HG03060 (cell line): ENCODE measurements at regions not wholly inside any gene's neighbourhood (a gene's known extent, or its start where the extent isn't known, plus 50 kb on each side); places are given as distances from the start of the nearest gene placed in this dataset.
"Not testable (repeated sequence)": the region's sequence is repeated elsewhere in the genome, so short reads cannot be mapped to it uniquely, and the experiment has no call there.

Experiments used
- ATAC-seq: cut with Tn5 transposase; IDR thresholded peaks from one replicate; pipeline ENCODE4 v1.9.1; 2021; ENCODE audit warnings: low read depth, moderate number of reproducible peaks; ENCODE audit not compliant: unreplicated experiment

DNA sequence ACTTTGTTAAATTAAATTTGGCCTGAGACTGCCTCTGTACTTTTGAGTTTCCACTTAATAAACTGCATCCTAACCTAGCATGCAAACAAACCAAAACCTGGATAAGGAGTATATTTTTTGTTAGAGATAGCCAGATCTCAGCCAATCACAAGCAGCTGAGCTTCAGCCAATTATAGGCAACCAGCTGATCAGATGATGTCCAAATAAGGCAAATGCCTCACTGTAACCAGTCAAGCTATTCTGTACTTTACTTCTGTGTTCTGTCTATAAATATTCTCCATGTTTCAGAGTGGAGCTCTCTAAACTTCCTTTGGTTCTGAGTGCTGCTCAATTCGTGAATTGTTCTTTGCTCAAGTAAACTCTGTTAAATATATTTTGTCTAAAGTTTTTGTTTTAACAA is 194.6 kb upstream of the RGS17 start:
- no peak for ATAC-seq

DNA sequence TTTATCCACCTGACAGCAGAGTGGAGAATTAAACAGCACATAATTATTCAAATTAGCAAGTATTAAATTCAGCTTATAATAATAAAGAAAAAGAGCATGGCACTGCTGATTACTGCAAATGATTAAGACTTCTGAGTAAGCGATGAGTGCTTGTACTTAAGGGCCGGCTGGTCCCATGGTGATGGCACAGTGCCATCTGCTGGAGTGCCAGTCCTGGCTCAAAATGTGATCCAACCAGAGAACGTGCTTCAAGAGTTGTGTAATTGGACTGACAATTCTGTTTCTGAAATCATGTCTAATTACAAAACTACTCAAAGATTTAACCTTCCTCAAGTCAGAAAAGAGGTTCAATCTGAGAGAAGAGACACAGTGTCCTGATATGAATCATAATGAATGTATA is 181.6 kb upstream of the RGS17 start:
- no peak for ATAC-seq

DNA sequence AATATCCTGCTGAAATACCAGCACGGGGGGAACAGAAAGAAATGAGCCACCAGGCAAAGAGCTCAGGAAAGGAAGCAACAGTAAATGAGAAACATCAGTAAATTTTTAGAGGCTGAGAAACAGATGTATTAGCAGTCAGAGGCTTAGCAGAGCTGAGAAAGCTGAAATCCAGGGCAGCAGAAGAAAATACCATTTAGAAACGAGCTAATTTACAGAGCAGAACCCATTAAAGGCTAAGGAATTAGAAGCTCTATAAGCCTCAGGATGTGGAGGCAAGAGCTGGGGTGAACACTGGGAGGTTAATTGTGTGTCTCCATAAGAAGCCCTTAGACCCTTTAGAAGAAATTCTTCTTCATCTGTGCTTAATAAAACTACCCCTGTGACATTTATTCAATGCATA is 178.6 kb upstream of the RGS17 start:
- no peak for ATAC-seq

DNA sequence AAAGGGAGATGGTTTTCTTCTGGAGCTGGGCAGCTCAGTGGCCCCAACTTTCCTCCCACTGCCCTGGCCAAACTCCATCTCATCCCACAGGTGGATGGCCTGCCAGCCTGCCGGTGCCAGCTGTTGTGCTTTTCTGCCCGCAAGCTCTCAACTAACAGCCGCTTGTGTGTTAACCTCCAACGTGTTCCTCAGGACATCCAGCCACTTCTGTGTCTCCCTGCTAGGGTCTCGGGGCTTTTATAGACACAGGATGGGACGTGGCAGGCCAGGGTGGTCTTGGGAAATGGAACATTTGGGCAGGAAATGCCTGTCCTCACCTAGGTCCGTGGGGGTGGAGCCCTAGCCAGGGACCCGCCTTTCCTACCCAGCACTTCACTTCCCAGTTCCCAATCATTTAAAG is 171.1 kb upstream of the RGS17 start:
- ATAC-seq = no peak

DNA sequence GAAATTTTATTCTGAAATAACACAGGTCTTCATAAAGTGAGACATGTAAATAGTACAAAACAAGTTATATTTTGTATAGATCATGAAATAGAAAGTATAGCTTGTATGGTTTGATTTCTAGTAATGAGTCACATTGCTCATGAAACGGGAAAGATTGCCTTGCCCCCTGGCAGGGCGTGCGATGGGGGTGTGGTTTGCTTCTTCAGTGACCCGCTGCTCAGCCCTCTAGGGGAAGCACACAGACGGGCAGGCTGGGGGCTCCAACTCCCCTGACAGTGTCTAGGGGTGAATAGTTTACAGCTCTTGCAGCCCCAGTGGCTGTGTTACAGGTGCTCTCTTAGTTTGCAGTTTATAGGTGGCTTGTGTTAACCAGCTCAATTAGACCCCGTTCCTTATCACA is 170.5 kb upstream of the RGS17 start:
- ATAC-seq = no peak

- not testable (repeated sequence) for ATAC-seq
Measured at GRCh38 chr6:153282456-153282855, 151.4 kb upstream of the RGS17 start.

- ATAC-seq = no peak
Measured at GRCh38 chr6:153275997-153276396, 144.9 kb upstream of the RGS17 start.

DNA sequence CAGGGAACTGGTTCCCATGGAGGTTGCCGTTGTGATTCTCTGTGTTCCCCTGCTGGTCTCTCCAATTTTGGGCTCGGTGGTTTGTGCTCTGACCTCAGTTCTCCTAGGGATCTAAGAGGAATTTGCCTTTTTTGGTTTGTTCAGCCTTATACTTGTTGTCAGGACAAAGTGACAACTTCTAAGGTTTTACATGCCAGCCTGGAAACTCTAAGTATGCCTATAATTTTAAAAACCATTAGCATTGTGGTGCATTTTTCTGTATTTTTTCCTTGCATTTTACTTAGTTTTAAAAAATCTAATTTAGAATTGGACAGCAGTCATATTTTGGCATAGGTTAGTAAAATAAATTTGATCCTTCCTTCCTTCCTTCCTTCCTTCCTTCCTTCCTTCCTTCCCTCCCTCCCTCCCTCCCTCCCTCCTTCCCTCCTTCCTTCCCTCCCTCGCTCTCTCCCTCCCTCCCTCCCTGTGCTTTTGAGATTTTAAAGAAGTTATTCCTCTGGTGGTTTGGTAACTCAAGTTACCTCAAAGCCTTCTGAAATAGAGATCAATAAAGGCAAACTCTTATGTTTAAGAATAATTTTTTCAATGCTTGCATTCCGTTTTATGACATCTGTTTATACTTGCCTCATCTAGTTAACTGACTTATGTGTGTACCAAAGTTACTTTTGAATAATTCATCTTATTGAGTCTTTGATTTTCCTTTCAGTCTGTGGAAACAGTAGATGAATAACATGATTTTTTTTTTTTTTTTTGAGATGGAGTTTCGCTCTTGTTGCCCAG is 141.3 kb upstream of the RGS17 start:
- ATAC-seq = no peak

DNA sequence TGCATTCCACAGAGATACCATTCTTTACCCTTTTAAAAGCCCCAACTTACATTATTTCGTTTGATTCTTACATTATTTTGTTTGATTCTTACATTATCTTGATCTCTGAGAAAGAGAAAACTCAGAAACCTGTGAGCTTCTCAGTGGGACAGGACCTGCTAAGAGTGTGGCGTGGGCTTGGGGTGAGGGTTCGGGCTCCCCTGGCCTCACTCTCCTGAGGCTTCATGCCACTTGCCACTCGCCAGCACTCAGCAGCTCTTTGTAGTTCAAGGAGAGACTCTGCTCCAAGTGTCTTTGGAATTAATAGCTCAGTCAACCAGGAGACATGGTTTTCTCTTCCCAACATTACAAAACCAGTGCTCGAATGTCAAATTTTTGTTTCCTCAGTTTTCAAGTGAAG is 132.4 kb upstream of the RGS17 start:
- no peak for ATAC-seq

DNA sequence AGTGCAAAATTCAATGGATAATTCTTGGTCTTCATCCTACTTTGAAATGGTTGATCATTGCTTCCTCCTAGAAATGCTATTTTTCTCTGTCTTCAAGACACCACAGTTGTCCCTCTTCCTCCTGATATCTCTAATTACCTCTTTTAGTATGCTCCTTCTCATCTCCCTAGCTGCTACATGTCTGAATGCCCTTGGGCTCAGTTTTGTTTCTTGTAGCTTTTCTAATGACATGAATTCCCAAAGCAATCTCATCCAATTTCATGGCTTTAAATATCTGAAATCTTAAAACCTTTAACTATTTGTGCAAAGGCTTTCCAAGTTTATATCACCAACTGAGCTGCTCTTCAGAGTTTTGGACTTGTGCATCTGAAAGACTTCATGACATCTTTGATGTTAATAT is 120.2 kb upstream of the RGS17 start:
- ATAC-seq = no peak

DNA sequence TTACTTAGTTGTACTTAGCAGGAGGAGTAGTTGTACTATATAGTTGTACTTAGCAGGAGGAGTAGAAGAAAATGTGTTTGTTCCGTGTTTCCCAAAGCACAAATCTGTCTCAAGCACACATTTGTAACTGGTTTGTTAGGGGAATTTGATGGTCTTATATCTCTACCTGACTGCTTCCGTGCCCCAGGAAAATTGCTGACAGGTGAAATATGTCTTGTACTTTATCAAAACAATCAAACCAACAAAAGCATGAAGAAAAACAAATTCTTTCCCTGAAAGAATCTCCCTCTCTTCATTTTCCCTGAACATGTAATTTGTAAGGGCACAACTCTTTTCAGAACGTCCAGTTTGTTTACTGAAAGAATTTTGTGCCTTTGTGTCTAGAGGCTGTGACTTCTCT is 106.6 kb upstream of the RGS17 start:
- no peak for ATAC-seq

DNA sequence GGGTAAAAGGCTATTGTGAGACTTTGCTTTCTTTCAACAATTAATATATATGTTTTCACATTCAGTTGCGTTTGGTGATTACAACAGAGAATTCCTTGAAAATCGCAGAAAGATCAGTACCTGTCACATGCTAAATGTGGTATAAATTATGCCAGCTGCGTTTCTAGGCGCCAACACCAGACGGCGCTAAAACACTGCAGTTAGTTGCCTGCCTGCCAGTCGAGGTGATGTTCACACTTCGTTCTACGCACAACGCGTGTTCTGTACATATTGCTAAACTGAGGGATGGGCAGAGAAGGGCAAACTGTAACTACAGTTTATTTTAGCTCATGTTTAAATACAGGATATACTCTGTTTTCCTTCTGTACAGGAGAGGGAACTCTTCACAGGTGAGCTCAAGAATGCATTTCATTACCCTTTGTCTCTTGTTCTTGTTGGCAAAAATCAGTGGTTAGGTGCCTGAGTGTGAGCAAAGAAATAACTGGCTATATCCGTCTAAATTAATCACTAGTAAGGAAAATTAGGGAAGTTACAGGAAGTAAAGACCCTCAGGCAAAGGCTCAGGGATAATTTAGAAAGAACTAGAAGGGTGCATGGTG is 100.1 kb upstream of the RGS17 start:
- ATAC-seq = no peak

- no peak for ATAC-seq
Measured at GRCh38 chr6:153218184-153218792, 87.2 kb upstream of the RGS17 start.

GRCh38 chr6:153216789-153217188 is 85.7 kb upstream of the RGS17 start:
- ATAC-seq = no peak

DNA sequence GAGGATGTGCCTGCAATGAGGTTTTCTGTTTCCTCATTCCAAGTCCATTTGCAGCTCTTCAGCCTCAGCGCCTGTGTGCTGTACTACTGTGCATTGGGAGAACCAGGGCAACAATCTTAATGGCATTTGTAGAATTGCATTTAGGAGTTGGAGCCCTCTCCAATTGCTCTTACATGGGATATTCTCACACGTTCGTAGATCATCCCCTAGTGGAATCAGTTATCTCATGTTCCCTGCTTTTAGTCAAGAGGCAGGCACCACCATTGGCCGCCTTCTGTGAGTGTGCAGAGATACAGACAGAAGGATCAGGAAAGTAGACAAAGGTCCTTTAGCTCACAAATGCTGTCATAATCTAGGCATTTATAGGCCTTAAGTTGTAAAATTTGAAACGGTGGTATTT is 84.2 kb upstream of the RGS17 start:
- ATAC-seq = no peak

- no peak for ATAC-seq
Measured at GRCh38 chr6:153214436-153214835, 83.4 kb upstream of the RGS17 start.

DNA sequence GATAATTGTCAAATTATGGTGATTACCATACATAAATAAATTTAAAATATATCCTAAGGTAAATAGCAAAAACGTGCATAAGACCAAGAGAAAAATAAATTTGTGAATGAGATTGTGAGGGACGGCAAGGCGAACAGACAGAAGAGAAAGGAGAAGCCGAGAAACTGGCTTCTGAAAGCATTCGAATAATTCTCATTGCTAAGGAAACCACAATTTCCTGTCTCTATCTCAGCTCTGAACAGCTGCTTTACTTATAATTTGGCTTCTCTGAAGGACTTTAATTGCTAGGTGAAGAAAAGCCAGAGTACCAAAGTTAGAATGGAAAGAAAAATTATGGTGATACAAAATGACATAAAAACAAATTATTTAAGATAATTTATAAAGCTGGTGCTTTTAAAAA is 79.0 kb upstream of the RGS17 start:
- ATAC-seq = peak; percentile 66

GRCh38 chr6:153208706-153209105 is 77.6 kb upstream of the RGS17 start:
- ATAC-seq = no peak

DNA sequence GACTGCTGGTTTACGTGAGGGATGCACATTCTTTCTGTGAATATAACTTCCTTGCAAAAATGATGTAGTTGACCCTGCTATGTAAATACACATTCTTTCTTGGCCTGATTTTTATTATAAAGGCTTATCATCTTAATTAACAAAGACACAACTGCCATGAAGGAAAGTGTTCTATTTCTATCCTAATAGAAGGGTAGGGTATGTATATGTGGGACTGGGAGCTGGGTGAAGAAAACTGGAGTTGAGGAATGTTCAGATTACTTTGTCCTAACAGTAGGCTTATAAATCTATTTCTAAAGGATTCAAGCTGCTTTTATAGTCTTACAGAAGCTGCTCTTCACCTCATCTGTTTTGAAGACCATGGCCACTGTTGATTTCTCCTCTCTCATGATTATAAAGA is 76.5 kb upstream of the RGS17 start:
- no peak for ATAC-seq

DNA sequence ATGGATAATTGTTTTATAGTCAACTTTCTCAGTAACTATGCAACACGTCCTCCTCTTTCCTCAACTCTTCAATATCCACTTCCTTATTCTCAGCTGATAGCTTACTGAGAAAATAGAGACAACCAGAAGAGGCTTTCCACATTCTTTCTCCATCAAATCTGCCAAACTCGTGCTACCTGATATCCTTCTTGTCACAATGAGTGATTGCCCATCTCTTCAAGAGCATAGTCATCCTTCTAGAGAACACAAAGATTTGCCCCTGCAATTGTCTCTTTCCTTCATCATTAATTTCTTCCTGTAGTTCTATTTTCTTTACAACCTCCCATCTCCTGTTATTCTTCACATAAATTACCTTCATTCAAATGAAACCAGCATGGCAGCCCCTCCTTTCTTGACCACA is 75.9 kb upstream of the RGS17 start:
- ATAC-seq = no peak

GRCh38 chr6:153192943-153193885 is 62.1 kb upstream of the RGS17 start:
- ATAC-seq = no peak
